ENCODE measurements at regions not wholly inside any gene's neighbourhood (a gene's known extent, or its start where the extent isn't known, plus 50 kb on each side); places are given as distances from the start of the nearest gene placed in this dataset.

GRCh38 chr10:33746836-33747268 lies 412.4 kb upstream of the NRP1 start:
- TF ChIP-seq POLR2AphosphoS5 (IDR thresholded peaks at IDR 0.05; ENCODE audit: low read depth, low read length) (no peak), POLR2A (IDR thresholded peaks at IDR 0.05; ENCODE audit: low read depth, low read length) (no peak)
